VCaP (cell line): ENCODE measurements at regions not wholly inside any gene's neighbourhood (a gene's known extent, or its start where the extent isn't known, plus 50 kb on each side); places are given as distances from the start of the nearest gene placed in this dataset.

Source experiments
- H3K27ac ChIP-seq: fragments of 450-650 bp; 2 replicates; pipeline ENCODE4 v1.5.1; 2017
- TF ChIP-seq, protein P1 (sequence below): fragments of 450-650 bp; conservative IDR thresholded peaks from 2 replicates; pipeline ENCODE4 v1.5.1; 2017; ENCODE audit warnings: mild to moderate bottlenecking, moderate library complexity

DNA sequence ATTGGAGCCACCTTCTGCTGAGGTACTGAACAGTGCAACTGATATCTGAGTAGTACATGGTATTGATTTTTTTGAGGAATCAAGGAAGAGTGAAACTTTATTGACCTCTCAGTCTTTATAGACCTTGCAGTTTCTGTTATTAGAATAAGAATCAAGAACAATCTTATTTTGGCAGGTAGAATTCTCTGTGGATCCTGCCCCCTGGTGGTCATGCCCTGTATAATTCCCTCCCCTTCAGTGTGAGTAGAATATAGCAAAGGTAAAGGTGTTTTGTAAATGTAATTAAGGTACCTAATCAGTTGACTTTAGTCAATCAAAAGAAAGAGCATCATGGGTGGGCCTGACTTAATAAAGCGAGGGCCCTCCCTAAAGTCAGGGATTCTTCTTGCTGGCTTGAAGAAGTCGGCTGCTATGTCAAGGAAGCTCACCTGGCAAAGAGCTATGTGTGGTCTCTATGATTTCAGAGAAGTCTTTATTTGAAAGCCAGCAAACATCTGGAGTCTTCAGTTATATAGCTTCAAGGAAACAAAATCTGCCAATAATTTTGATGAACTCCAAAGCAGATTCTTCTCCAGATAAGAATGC, 142.8 kb downstream of the LSM5 start:
- no peak overlapping the region for H3K27ac ChIP-seq
- TF ChIP-seq, protein P1, sequence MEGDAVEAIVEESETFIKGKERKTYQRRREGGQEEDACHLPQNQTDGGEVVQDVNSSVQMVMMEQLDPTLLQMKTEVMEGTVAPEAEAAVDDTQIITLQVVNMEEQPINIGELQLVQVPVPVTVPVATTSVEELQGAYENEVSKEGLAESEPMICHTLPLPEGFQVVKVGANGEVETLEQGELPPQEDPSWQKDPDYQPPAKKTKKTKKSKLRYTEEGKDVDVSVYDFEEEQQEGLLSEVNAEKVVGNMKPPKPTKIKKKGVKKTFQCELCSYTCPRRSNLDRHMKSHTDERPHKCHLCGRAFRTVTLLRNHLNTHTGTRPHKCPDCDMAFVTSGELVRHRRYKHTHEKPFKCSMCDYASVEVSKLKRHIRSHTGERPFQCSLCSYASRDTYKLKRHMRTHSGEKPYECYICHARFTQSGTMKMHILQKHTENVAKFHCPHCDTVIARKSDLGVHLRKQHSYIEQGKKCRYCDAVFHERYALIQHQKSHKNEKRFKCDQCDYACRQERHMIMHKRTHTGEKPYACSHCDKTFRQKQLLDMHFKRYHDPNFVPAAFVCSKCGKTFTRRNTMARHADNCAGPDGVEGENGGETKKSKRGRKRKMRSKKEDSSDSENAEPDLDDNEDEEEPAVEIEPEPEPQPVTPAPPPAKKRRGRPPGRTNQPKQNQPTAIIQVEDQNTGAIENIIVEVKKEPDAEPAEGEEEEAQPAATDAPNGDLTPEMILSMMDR, result no peak

DNA sequence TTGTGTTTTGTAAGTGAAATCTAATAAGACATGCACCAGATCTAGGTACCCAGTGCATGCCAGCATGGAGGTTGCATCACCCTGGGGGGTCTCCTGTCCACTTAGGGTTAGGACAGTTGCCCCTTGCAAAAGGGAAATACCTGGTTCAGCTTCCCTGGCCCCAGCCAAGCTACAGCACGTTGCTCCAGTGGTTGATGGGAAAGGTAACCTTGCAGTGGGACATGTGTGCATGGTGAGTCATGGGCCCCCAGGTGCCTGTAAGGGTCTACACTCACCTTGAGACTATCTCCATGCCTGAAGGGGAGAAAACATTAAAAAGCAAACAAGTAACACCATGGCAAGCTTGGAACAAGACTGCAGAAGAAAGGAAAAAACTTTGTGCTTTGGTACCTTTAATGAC, 143.9 kb downstream of the LSM5 start:
- TF ChIP-seq, protein P1, result no peak
- no peak overlapping the region for H3K27ac ChIP-seq

DNA sequence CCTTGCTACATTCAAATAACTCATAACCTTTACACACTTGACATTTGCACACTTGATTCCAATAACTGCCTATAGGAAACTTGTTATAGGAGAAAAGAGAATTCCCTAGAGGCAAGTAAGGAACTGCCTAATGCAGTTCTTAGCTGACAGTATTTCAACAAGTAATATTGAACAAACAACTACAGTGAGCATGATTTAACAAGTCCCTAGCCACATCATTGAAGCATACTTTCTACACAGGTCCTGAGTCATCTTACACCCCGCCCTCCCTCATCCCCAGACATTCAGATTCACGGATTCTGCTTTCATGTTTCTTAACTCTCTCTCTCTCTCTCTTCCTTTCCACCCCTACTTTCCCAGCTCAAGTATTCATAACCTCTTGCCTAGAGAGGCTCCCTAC, 153.5 kb downstream of the LSM5 start:
- no peak overlapping the region for H3K27ac ChIP-seq
- TF ChIP-seq, protein P1, result no peak

DNA sequence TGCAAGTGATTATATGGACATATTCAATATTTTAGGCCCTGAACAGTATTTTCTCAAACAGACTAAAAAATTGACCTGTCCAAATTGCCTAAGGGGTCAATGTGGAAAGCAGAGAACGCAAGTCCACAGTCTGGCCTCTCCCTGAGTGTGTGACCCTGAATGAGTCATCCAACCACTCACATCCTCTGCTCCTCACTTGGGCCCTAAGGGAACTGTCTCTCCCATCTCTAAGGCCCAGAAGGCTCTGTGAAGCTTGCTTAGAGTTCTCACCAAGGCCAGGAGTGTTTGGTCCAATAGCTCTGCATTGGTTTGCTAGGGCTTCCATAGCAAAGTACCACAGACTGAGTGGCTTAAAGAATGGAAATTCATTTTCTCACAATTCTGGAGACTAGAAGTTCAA, 155.1 kb downstream of the LSM5 start:
- H3K27ac ChIP-seq, result no peak overlapping the region
- TF ChIP-seq, protein P1, result no peak

DNA sequence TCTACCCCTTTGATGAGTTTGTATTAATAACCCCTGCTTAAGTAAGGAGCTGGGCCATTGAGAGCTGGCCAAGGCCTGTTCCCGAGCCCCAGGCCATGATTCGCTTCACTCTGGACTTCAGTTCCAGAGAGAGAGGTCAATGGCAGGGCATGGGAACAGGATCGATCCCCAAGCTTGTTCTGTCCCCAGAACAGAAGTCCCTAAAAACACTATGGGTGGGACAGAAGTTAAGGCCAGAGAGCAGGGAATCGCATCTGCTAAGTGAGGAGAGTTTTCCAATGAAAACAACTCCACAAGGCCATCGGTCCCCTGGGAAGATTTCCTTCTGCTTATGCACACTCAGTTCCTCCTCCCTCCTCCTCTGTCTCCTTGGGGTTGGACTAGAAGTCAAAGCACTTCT, 159.6 kb downstream of the LSM5 start:
- TF ChIP-seq, protein P1, result no peak
- H3K27ac ChIP-seq, result no peak overlapping the region

DNA sequence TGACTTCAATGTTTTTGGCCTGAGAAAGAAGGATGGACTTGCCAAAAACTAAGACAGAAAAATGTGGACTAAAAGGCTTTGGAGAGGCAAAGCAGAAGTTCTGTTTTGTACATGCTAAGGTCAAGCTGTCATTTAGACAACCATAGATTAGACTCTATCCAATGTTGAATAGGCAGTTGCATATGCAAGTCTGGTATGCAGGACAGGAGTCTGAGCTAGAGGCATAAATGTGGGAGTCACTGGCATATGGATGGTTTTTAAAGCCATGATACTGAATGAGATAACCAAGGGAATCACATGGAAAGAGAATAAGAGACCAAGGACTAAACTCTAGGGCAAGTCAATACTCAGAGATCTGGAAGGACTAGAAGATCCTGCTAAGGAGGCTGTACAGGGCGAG, 164.1 kb downstream of the LSM5 start:
- no peak overlapping the region for H3K27ac ChIP-seq
- TF ChIP-seq, protein P1, result no peak

DNA sequence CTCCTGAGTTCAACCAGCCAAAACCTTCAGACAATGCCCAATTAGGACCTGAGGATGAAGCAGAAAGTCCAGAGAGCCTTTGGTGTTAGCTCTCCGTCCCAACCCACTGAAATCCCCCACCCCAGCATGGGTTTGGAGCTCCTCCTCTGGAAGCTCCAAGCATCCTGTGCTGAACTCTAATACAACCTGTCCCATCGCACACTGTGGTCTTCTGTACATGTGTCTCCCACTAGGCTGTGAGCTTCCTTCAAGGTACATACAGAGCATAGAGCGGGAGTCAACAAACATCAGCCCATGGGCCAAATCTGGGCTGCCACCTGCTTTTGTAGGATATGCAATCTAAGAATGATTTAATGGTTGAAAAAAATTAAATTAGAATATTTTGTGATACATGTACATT, 166.5 kb downstream of the LSM5 start:
- TF ChIP-seq, protein P1, result no peak
- no peak overlapping the region for H3K27ac ChIP-seq
